Neuron (in vitro differentiated cells): ENCODE measurements at regions not wholly inside any gene's neighbourhood (a gene's known extent, or its start where the extent isn't known, plus 50 kb on each side); places are given as distances from the start of the nearest gene placed in this dataset.

ENCODE experiments used
- H2AFZ ChIP-seq: one replicate; pipeline ENCODE4 v1.6.1; 2013; ENCODE audit warnings: low read depth, mild to moderate bottlenecking, inconsistent platforms, low read length, moderate library complexity
- H3K27me3 ChIP-seq: one replicate; pipeline ENCODE4 v1.6.1; 2013; ENCODE audit warnings: low read length; ENCODE audit not compliant: insufficient read depth
- H3K36me3 ChIP-seq: one replicate; pipeline ENCODE4 v1.6.1; 2013; ENCODE audit warnings: low read length; ENCODE audit not compliant: insufficient read depth
- H3K4me1 ChIP-seq: one replicate; pipeline ENCODE4 v1.6.1; 2013; ENCODE audit warnings: low read length; ENCODE audit not compliant: insufficient read depth
- H3K4me3 ChIP-seq: 2 replicates; pipeline ENCODE4 v1.5.1; 2013; ENCODE audit warnings: mild to moderate bottlenecking, low read length, moderate library complexity
- H3K9me3 ChIP-seq: one replicate; pipeline ENCODE4 v1.6.1; 2013; ENCODE audit warnings: low read length

GRCh38 chr1:81213279-81213678 lies 587.5 kb upstream of the ADGRL2 start:
- Histone ChIP-seq H3K4me3 (no peak overlapping the region), H2AFZ (no peak overlapping the region)

GRCh38 chr1:81209461-81209860 lies 591.3 kb upstream of the ADGRL2 start:
- Histone ChIP-seq H3K27me3 (no peaks in the 10 kb centered on the region), H3K4me1 (peaks cover 9% of the 10 kb centered on the region), H2AFZ (no peak overlapping the region), H3K36me3 (no peaks in the 10 kb centered on the region), H3K4me3 (no peak overlapping the region), H3K9me3 (no peaks in the 10 kb centered on the region)

More at GRCh38 chr1:81213279-81213678, 587.5 kb upstream of the ADGRL2 start:
- Histone ChIP-seq H3K27me3 (no peaks in the 10 kb centered on the region), H3K9me3 (no peaks in the 10 kb centered on the region), H3K4me1 (peaks cover 7% of the 10 kb centered on the region), H3K36me3 (no peaks in the 10 kb centered on the region)

- H3K9me3 ChIP-seq = no peaks in the 10 kb centered on the region
- no peaks in the 10 kb centered on the region for H3K36me3 ChIP-seq
- H3K4me1 ChIP-seq = peaks cover 9% of the 10 kb centered on the region
- H3K27me3 ChIP-seq = no peaks in the 10 kb centered on the region
- H3K4me3 ChIP-seq = no peak overlapping the region
- H2AFZ ChIP-seq = no peak overlapping the region
Observed at GRCh38 chr1:81208441-81208840, 592.3 kb upstream of the ADGRL2 start.

GRCh38 chr1:81205956-81206355 lies 594.8 kb upstream of the ADGRL2 start:
- H3K4me1 ChIP-seq = peaks cover 16% of the 10 kb centered on the region
- H3K36me3 ChIP-seq = no peaks in the 10 kb centered on the region
- H3K4me3 ChIP-seq = no peak overlapping the region
- no peaks in the 10 kb centered on the region for H3K27me3 ChIP-seq
- no peak overlapping the region for H2AFZ ChIP-seq
- H3K9me3 ChIP-seq = no peaks in the 10 kb centered on the region

- H3K4me3 ChIP-seq = no peak overlapping the region
- no peaks in the 10 kb centered on the region for H3K9me3 ChIP-seq
- H3K27me3 ChIP-seq = no peaks in the 10 kb centered on the region
- peaks cover 9% of the 10 kb centered on the region for H3K4me1 ChIP-seq
- no peaks in the 10 kb centered on the region for H3K36me3 ChIP-seq
- no peak overlapping the region for H2AFZ ChIP-seq
Observed at GRCh38 chr1:81201779-81202178, 599.0 kb upstream of the ADGRL2 start.

GRCh38 chr1:81197591-81197990 lies 603.1 kb upstream of the ADGRL2 start:
- peaks cover 5% of the 10 kb centered on the region for H3K4me1 ChIP-seq
- H3K9me3 ChIP-seq = peaks cover 2% of the 10 kb centered on the region
- no peaks in the 10 kb centered on the region for H3K27me3 ChIP-seq
- no peaks in the 10 kb centered on the region for H3K36me3 ChIP-seq
- H2AFZ ChIP-seq = no peak overlapping the region
- H3K4me3 ChIP-seq = no peak overlapping the region

- Histone ChIP-seq H3K27me3 (no peaks in the 10 kb centered on the region), H3K4me3 (no peak overlapping the region), H2AFZ (no peak overlapping the region), H3K9me3 (peaks cover 2% of the 10 kb centered on the region), H3K4me1 (no peaks in the 10 kb centered on the region), H3K36me3 (no peaks in the 10 kb centered on the region)
Observed at GRCh38 chr1:81192647-81193642, 607.8 kb upstream of the ADGRL2 start.

- H3K4me3 ChIP-seq = no peak overlapping the region
- H3K27me3 ChIP-seq = no peaks in the 10 kb centered on the region
- H3K9me3 ChIP-seq = peaks cover 2% of the 10 kb centered on the region
- no peak overlapping the region for H2AFZ ChIP-seq
- H3K4me1 ChIP-seq = peaks cover 9% of the 10 kb centered on the region
- H3K36me3 ChIP-seq = no peaks in the 10 kb centered on the region
Observed at GRCh38 chr1:81190003-81190402, 610.7 kb upstream of the ADGRL2 start.

- Histone ChIP-seq H3K27me3 (no peaks in the 10 kb centered on the region), H3K4me1 (peaks cover 9% of the 10 kb centered on the region)
Observed at GRCh38 chr1:81187635-81188034, 613.1 kb upstream of the ADGRL2 start.

GRCh38 chr1:81186261-81186660 lies 614.5 kb upstream of the ADGRL2 start:
- Histone ChIP-seq H2AFZ (no peak overlapping the region), H3K4me3 (no peak overlapping the region), H3K36me3 (no peaks in the 10 kb centered on the region), H3K9me3 (no peaks in the 10 kb centered on the region), H3K4me1 (peaks cover 9% of the 10 kb centered on the region), H3K27me3 (no peaks in the 10 kb centered on the region)

More at GRCh38 chr1:81187635-81188034, 613.1 kb upstream of the ADGRL2 start:
- H3K4me3 ChIP-seq = no peak overlapping the region
- no peaks in the 10 kb centered on the region for H3K36me3 ChIP-seq
- H2AFZ ChIP-seq = no peak overlapping the region
- H3K9me3 ChIP-seq = no peaks in the 10 kb centered on the region

GRCh38 chr1:81183553-81183952 lies 617.2 kb upstream of the ADGRL2 start:
- Histone ChIP-seq H2AFZ (no peak overlapping the region), H3K9me3 (no peaks in the 10 kb centered on the region), H3K4me1 (peaks cover 9% of the 10 kb centered on the region), H3K4me3 (no peak overlapping the region), H3K36me3 (no peaks in the 10 kb centered on the region), H3K27me3 (no peaks in the 10 kb centered on the region)

- H3K36me3 ChIP-seq = no peaks in the 10 kb centered on the region
- H3K27me3 ChIP-seq = no peaks in the 10 kb centered on the region
- peaks cover 9% of the 10 kb centered on the region for H3K4me1 ChIP-seq
- H2AFZ ChIP-seq = no peak overlapping the region
- H3K9me3 ChIP-seq = no peaks in the 10 kb centered on the region
- no peak overlapping the region for H3K4me3 ChIP-seq
Observed at GRCh38 chr1:81183051-81183450, 617.7 kb upstream of the ADGRL2 start.

GRCh38 chr1:81179242-81179641 lies 621.5 kb upstream of the ADGRL2 start:
- no peaks in the 10 kb centered on the region for H3K4me1 ChIP-seq
- H3K36me3 ChIP-seq = no peaks in the 10 kb centered on the region
- H2AFZ ChIP-seq = no peak overlapping the region
- H3K9me3 ChIP-seq = no peaks in the 10 kb centered on the region
- H3K4me3 ChIP-seq = no peak overlapping the region
- no peaks in the 10 kb centered on the region for H3K27me3 ChIP-seq
